Glomerular visceral epithelial cell (primary cell): ENCODE measurements at regions not wholly inside any gene's neighbourhood (a gene's known extent, or its start where the extent isn't known, plus 50 kb on each side); places are given as distances from the start of the nearest gene placed in this dataset.
"Not testable (repeated sequence)": the region's sequence is repeated elsewhere in the genome, so short reads cannot be mapped to it uniquely, and the experiment has no call there.

Source experiments
- DNase-seq: peaks from one replicate; pipeline ENCODE4 v3.0.0-alpha.2; 2016; ENCODE audit errors: extremely low spot score

GRCh38 chr1:96588416-96588995 lies 133.1 kb upstream of the PTBP2 start:
- no peak for DNase-seq

- not testable (repeated sequence) for DNase-seq
Measured at GRCh38 chr1:96595530-96595929, 126.1 kb upstream of the PTBP2 start.

- DNase-seq = peak; percentile 5
Measured at GRCh38 chr1:96596226-96596922, 125.2 kb upstream of the PTBP2 start.

- no peak for DNase-seq
Measured at GRCh38 chr1:96597218-96597617, 124.4 kb upstream of the PTBP2 start.

GRCh38 chr1:96598416-96599168 lies 123.0 kb upstream of the PTBP2 start:
- no peak for DNase-seq

GRCh38 chr1:96604620-96605019 lies 117.0 kb upstream of the PTBP2 start:
- DNase-seq = not testable (repeated sequence)

- DNase-seq = not testable (repeated sequence)
Measured at GRCh38 chr1:96617375-96617774, 104.2 kb upstream of the PTBP2 start.

GRCh38 chr1:96632045-96632664 lies 89.4 kb upstream of the PTBP2 start:
- no peak for DNase-seq

GRCh38 chr1:96633695-96634094 lies 87.9 kb upstream of the PTBP2 start:
- DNase-seq = no peak

GRCh38 chr1:96634883-96635282 lies 86.7 kb upstream of the PTBP2 start:
- DNase-seq = no peak

- no peak for DNase-seq
Measured at GRCh38 chr1:96641282-96641681, 80.3 kb upstream of the PTBP2 start.

- DNase-seq = no peak
Measured at GRCh38 chr1:96643519-96643918, 78.1 kb upstream of the PTBP2 start.

- DNase-seq = no peak
Measured at GRCh38 chr1:96649301-96649700, 72.3 kb upstream of the PTBP2 start.

- DNase-seq = no peak
Measured at GRCh38 chr1:96651517-96651916, 70.1 kb upstream of the PTBP2 start.

- DNase-seq = no peak
Measured at GRCh38 chr1:96660051-96660450, 61.5 kb upstream of the PTBP2 start.

- no peak for DNase-seq
Measured at GRCh38 chr1:96660503-96660902, 61.1 kb upstream of the PTBP2 start.
